Epithelial cell of proximal tubule (primary cell): ENCODE measurements at regions not wholly inside any gene's neighbourhood (a gene's known extent, or its start where the extent isn't known, plus 50 kb on each side); places are given as distances from the start of the nearest gene placed in this dataset.

Experiments used
- DNase-seq: peaks from one replicate; pipeline ENCODE4 v3.0.0-alpha.2; 2011; ENCODE audit warnings: low read depth
- H3K4me3 ChIP-seq: 2 replicates; pipeline ENCODE4 v1.5.1; 2011; ENCODE audit warnings: low read depth, mild to moderate bottlenecking, low read length
- TF ChIP-seq, protein P1 (sequence below): conservative IDR thresholded peaks from 2 replicates; pipeline ENCODE4 v1.5.1; 2012; ENCODE audit warnings: low read depth, mild to moderate bottlenecking, low read length

DNA sequence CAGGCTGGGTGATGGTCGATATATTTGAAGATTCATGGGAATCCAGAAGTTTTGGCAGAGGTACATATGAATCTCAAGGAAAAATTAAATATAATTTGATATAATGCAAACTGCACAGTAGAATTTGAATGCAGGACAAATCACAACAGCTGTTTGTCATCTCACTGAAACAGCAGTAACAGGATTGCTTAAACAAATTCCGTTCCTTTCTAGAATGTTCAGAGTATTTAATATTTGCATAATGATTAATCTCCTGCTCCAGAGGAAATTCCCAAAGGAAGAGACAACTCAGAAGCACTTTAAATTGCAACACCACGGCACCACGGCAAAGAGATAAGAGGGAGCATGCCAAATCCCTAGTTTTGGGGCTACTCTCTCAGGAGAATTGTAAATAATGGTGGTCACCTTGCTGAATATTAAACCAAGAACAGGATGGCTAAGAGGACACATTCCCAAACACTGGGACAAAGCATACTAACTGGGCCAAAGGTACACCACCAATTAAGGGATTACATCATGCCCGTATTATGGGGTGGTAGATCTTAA is 67.8 kb upstream of the MAP4K3 start:
- DNase-seq: peak; percentile 92
- H3K4me3 ChIP-seq: peak overlapping the region; percentile 22
- TF ChIP-seq, protein P1, sequence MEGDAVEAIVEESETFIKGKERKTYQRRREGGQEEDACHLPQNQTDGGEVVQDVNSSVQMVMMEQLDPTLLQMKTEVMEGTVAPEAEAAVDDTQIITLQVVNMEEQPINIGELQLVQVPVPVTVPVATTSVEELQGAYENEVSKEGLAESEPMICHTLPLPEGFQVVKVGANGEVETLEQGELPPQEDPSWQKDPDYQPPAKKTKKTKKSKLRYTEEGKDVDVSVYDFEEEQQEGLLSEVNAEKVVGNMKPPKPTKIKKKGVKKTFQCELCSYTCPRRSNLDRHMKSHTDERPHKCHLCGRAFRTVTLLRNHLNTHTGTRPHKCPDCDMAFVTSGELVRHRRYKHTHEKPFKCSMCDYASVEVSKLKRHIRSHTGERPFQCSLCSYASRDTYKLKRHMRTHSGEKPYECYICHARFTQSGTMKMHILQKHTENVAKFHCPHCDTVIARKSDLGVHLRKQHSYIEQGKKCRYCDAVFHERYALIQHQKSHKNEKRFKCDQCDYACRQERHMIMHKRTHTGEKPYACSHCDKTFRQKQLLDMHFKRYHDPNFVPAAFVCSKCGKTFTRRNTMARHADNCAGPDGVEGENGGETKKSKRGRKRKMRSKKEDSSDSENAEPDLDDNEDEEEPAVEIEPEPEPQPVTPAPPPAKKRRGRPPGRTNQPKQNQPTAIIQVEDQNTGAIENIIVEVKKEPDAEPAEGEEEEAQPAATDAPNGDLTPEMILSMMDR: no peak

- TF ChIP-seq, protein P1: no peak
- no peak for DNase-seq
- H3K4me3 ChIP-seq: no peak overlapping the region
Observed at GRCh38 chr2:39506215-39506614, 69.1 kb upstream of the MAP4K3 start.

- DNase-seq: no peak
- TF ChIP-seq, protein P1: no peak
- no peak overlapping the region for H3K4me3 ChIP-seq
Observed at GRCh38 chr2:39508198-39508597, 71.1 kb upstream of the MAP4K3 start.

- TF ChIP-seq, protein P1: no peak
- no peak overlapping the region for H3K4me3 ChIP-seq
- no peak for DNase-seq
Observed at GRCh38 chr2:39510140-39510539, 73.1 kb upstream of the MAP4K3 start.

GRCh38 chr2:39511219-39511604 is 74.1 kb upstream of the MAP4K3 start:
- H3K4me3 ChIP-seq: no peak overlapping the region
- TF ChIP-seq, protein P1: no peak
- no peak for DNase-seq

GRCh38 chr2:39511605-39512433 is 74.7 kb upstream of the MAP4K3 start:
- DNase-seq: no peak
- TF ChIP-seq, protein P1: no peak
- H3K4me3 ChIP-seq: no peak overlapping the region

DNA sequence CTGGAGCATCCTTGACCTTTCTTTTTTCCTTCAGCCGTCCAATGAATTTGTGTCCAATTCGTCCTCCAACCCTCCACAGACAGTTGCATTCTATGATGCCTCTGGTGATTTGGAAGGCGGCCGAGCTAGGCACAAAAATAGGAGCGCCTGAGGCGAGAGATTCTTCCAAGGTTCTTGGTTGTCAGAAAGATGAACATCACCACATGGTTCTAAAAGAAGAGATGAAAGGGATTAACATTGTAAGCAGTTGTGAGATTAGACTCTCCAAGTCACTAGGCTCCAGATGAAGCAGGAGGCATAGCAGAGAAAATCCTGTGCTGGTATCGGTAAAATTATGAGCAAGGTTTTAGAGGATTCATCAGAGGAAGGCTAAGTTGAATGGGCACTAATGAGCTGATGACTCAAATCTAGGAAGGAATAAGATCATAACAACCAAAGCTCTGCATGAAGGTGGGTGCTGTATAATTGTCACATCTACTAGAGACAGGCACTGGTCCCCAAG is 75.4 kb upstream of the MAP4K3 start:
- no peak overlapping the region for H3K4me3 ChIP-seq

More for the DNA sequence above, 75.4 kb upstream of the MAP4K3 start:
- TF ChIP-seq, protein P1: no peak
- DNase-seq: no peak
